GM21390 (cell line): ENCODE measurements at regions not wholly inside any gene's neighbourhood (a gene's known extent, or its start where the extent isn't known, plus 50 kb on each side); places are given as distances from the start of the nearest gene placed in this dataset.
"Not testable (repeated sequence)": the region's sequence is repeated elsewhere in the genome, so short reads cannot be mapped to it uniquely, and the experiment has no call there.

Source experiments
- ATAC-seq: cut with Tn5 transposase; IDR thresholded peaks from one replicate; pipeline ENCODE4 v1.9.1; 2021; ENCODE audit not compliant: unreplicated experiment

DNA sequence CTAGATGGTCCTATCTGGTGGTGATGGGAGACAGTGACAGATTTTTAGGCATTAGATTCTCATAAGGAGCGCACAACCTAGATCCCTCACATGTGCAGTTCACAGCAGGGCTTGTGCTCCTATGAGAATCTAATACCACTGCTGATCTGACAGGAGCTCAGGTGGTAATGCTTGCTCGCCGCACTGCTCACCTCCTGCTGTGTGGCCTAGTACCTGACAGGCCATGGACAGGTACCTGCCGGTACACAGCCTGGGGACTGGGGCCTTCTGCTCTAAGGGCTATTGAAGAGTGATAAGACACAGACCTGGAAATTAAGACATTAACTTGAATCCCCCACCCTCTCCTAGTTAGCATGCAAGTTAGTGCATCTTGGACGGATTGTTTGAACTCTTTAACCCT is 64.4 kb downstream of the KLRB1 start:
- ATAC-seq: not testable (repeated sequence)

DNA sequence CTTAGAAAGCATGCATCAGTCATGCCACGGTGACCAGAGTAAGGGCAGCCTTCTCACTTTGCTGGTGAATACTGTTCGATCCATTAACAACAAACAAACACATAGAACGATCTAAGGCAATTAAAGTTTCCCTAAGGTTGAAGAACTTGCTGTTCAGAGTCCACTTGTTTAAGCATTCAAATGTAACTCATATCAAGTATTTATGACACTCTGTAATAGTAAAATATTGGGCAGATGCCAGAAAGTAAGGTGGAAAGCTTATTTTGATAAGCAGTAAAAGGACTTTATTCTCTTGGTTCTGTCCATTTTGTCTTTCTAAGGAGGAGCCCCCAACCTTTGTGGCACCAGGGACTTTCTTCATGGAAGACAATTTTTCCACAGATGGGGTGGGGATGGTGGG is 64.9 kb downstream of the KLRB1 start:
- ATAC-seq: not testable (repeated sequence)

DNA sequence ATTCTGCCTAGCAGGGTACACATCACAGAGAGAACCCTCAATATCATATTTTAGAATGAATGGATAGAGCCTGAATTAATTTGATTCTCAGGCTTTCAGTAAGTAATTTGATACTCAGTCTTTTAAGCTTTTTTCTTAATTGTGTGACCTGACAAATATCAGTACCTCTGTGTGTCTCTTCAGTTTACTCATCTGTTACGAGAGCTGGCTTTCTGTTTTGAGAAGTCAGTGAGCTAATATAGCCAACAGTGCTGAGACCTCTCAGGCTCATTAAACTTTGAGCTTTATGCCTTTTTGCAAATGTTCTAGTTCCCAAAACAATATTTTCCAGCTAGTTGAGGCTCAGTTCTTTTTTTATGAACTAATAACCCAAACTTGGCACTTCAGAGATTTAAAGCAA is 91.8 kb downstream of the KLRB1 start:
- ATAC-seq: not testable (repeated sequence)

DNA sequence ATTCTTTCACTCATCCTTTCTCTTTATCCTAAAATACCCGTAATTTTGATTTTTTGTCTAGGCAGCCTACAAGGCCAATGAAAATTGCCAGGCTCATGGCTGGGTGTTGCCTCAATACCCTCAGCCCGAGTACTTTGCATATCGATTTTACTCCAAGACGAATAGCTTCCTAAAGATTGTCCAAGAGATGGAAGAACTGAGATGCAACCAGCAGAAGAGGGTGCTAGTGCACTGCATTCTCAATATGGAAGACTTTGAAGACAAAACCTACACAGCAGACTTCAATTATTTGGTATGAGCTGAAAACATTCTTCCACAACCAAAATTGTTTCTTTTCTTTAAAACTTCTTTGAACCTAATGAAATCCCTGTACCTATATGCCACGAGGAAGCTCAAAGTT is 95.0 kb downstream of the KLRB1 start:
- ATAC-seq: not testable (repeated sequence)

DNA sequence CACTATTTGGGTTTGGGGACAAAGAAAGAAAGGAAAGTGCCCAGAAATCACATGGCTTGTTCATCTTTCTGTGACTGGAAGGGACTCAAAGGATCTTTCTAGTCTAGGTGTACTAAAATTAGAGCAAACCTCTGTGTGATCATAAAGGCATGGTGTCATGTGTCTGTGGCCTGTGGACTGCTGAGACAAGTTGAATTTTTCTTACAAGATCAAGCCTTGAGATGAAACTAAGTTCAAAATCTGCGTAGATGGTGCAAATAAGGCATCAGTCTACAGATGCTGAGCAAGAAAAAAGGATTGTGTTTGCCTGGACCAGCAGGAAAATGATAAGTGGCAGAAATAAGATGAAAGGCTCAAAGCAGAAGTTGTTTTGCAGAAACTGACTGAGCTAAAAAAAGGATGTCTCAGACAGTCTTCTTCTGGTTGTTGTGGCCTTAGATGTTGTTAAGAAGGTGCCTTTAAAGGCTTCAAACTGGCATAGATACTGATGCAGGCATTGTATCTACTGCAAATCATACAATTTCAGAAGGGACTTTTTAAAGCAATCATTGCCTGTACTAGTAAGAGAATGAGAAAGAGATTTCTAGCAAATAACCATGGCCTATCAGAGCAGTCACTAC is 97.2 kb downstream of the KLRB1 start:
- ATAC-seq: not testable (repeated sequence)

DNA sequence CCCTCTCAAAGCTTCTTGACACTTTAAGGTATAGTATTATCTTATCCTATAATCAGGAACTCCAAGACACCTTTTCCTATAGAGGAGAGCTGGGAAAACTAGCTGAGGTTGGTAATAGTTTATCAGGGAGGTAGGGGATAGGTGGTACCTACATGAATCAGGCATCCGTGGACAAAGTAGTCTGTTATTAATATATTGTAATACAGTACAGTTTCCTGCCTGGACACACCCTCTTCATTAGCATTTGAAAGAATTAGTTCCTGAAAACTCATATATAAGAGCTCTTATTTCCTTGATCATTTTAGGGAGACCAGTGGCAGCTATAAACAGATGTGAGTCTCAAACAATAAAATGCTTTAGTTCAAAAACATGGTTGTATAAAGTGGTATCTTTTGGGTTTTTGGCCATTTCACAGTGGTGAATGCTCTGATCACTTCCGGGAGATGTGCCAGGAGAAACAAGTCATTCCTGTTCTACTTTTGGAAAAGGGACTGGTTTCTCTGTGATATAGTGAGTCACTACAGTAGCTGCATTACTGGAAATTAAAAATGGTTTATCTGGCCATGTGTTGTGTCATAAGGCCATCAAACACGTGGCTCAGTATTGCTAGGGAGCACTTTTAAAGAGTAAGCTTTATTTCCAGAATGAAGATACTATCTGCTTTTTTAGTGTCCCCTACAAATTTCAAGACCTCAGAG is 98.1 kb downstream of the KLRB1 start:
- no peak for ATAC-seq

DNA sequence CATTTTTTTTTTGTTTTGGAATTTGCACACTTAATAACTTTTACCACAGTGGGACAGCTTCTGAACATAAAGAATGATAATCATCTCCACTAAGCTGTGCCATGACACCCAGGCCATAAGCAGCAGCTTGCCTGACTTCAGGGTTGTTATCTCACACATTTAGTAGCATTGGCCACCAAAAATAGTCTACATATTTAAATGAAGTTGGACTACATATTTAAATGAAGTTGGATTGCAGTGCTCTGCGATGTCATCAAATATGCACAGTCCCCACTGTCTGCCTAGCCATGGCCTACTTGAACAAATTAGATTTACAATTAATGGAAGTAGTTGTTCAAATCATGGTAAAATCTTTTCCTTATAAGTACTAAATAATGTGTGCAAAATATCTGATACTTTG is 101.0 kb downstream of the KLRB1 start:
- no peak for ATAC-seq

DNA sequence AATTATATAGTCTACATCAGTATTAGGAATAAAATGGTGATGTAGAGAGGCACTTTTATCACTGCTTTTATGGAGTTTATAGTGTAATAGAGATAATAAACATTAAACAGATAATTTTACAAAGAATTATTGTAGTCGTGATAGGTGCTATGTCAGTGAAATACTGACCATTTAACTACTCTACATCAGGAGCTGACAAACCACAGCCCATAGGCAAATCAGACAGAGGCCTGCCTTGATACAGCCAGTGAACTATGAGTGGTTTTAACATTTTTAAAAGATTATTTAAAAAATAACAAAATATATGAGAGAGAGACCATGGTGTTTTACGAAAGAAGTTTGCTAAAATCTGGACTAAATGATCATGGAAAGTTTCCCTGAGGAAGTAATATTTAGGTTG is 104.3 kb downstream of the KLRB1 start:
- not testable (repeated sequence) for ATAC-seq

DNA sequence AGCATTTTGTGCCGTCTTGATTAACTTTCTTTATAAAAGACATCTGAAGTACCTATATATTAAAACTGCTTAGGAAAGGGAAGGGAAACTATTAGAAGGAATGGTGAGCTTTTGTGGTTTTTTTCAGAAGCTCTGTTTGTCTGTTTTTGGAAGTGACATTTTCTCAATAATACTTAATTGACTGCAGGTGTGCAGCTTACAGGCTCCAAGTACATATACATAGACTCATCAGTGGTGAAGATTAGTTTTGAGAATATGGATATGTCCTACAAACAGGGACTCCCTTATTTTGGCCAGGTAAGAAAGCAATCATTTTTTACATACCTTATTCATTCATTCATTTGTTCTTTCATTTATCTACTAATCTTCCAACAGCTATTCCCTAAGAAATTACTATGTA is 104.9 kb downstream of the KLRB1 start:
- not testable (repeated sequence) for ATAC-seq

DNA sequence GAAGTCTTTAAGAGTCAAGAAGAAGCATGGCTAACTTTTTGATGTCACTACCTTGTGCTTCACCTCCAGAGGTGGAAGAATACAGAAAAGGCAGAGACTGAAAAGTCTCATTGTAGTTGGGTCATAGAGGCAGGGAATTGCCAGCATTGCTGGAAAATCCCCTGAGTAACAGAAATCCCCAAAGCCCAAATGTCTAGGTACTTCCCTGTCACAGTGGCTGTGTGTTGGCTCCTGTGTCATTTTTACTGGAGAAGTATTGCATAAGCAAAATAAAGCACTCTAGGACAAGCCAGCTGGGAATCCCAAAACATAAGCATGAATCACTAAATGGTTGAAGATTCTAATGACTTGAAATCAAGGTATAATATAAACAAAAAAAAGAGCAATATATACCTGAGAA is 114.4 kb downstream of the KLRB1 start:
- ATAC-seq: not testable (repeated sequence)

DNA sequence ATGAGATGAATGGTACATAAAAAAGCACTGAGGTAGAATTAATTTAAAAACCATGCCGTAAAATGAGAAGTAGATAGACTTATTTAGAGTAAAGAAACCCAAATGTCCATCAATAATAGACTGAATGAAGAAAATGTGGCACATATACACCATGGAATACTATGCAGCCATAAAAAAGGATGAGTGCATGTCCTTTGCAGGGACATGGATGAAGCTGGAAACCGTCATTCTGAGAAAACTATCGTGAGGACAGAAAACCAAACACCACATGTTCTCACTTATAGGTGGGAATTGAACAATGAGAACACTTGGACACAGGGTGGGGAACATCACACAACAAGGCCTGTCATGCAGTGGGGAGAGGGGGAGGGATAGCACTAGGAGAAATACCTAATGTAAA is 126.4 kb downstream of the KLRB1 start:
- not testable (repeated sequence) for ATAC-seq

DNA sequence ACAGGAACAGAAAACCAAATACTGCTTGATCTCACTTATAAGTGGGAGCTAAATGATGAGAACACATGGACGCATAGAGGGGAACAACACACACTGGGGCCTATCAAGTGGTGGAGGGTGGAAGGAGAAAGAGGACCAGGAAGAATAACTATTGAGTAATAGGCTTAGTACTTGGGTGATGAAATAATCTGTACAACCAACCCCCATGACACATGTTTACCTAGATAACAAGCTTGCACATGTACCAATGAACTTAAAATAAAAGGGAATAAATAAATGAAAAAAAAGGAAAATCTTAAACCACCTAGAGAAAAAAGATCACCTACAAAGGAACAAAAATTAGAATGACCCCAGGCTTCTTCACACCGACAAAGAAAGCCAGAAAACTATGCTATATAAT is 133.5 kb downstream of the KLRB1 start:
- ATAC-seq: not testable (repeated sequence)

DNA sequence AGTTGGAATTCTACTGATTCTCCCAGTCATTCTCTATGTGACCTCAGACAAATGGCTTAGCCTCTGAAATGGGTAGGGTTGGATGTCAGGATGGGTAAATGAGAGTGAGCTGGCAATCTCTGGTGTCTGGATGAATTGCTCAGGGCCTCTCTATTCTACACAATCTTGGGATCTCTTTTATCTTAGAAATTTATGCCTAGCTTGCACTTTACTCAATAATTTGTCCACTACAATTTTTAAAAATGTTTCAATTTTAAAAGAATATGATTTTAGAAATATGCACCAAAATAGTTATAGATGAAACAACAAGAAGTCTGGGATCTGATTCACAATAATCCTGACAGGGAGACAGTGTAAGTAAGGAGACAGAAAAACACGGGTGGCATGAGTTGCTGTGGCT is 134.1 kb downstream of the KLRB1 start:
- not testable (repeated sequence) for ATAC-seq

DNA sequence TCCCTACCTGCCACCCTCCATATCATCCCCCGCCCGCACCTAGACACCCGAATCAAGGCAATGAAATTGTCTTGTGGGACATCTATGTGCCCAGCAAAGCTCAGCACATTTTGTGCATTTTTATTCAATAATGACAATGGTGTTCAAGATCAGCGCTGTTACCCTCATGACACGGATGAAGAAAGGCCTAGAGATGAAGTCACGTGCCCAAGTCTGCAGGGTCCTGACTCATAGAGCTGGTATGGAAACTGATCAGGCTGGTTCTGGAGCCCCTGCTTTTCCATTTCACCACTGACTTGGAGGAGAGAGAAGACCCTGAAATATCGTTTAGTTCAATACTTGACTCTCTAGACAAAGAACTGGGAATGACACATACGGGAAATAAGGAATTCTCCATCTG is 136.2 kb downstream of the KLRB1 start:
- not testable (repeated sequence) for ATAC-seq

DNA sequence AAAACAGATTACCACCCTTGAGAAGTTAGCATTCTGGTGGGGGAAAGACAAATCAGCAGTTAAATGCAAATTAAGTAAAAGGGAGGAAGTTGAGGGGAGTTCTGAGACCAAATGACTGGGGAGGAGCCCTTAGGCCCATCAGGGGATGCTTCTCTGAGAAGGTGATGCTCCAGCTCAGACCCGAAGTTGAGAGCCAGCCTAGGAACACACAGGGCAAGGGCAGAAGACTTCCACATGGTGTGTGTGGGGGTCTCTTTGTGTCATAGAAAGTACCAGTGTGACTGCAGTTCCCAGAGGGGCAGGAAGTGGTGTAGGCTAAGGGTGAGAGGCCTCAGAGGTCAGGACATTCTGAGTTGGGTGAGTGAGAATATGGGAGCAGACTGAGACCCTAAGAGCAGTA is 137.3 kb downstream of the KLRB1 start:
- not testable (repeated sequence) for ATAC-seq

DNA sequence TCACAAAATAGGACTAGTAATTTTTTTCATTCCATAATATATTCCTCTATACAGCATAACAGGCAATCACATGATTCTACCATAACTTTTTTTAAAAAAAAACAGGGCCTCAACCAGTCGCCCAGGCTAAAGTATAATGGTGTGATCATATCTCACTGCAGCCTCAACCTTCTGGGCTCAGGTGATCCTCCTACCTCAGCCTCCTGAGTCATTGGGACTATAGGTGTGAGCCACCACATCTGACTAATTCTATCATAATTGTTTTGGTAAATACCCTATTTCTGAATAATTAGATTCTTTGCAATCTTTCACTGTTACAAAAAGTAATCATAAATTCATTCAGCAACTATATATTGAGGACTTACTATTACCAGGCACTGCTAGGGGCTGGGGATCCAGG is 137.8 kb downstream of the KLRB1 start:
- ATAC-seq: not testable (repeated sequence)

DNA sequence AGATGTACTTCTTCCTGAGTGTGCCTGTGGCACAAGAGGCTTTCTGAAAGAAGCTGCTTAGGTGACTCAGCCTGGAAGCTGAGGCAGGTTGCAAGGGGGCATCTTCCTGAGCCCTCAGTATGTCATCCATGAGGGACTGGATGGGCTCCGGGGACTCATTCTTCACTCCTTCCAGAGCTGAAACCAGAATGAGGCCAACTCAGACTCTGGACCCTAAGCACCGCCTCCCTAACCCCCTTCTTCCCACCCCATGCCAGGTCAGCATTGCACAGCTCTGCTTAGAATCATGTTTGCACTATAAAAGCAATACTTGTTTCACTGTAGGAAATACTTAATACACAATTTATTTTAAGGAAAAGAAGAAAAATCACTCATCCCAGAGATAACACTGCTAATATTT is 138.3 kb downstream of the KLRB1 start:
- not testable (repeated sequence) for ATAC-seq

DNA sequence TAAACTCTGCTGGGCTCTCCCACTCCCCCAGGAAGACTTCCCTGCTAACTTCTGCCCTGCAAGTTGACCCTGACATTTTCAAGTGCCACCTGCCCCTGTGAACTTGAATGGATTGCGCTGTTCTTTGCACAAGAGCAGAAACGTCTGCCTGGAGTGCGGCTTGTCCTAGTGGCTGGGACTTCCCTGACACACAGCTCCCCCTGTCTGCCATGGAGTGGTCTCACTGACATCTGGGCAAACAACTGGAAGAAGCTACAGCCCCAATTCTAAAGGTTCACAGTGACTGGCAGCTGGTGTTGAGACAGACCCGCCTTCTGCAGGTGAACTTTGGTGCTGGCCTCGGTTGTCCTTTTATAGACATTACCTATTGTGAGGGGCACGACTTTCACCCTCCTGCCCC is 138.7 kb downstream of the KLRB1 start:
- ATAC-seq: not testable (repeated sequence)

DNA sequence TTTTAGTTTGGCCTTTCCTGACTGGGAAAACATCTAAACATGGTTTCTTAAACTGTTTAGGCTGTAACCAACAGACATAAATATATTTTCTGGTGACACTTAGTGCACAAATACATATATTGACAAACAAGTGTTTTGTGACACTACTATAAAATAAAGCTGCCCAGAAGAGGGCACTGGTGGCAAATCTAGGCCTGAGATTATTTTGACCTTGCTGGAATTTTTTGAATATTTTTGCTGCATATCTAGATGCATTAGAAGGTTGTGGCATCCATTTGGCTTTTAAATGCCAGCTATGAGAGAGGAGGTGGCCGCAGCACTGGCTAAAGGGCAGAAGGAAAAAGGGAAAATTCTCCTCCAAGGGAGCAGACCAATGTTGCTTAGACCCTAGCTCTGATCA is 139.6 kb downstream of the KLRB1 start:
- not testable (repeated sequence) for ATAC-seq

DNA sequence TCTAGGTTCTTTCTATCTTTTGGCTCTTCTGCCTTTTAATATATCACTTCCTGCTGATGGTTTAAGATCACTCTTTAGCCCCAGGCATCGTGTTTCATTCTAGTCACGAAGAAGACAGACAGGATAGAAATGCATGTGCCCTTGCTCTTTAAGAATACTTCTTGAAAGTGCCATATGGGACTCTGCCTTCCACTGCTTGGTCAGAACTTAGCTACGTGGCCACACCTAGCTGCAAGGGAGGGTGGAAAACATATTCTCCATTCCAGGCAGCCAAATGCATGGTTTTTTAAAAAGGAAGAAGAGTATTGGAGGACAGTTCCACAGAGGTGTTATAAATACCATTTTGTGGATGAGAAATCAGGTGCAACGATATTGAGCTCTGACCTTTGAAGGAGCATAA is 143.3 kb downstream of the KLRB1 start:
- ATAC-seq: no peak

DNA sequence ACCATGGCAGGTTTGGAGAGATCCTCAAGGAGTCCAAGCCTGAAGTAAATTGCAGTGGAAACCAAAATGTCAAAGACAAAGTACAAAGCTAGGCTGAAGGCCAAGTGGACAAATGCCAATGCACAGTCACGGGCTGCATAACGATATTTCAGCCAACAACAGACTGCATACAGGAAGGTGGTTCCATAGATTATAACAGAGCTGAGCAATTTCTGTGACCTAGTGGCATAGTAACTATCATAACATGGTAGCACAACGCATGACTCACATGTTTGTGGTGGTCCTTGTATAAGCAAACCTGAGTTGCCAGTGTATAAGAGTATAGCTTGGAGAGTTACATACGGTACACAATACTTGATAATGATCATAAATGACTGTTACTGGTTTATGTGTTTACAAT is 152.2 kb downstream of the KLRB1 start:
- not testable (repeated sequence) for ATAC-seq

DNA sequence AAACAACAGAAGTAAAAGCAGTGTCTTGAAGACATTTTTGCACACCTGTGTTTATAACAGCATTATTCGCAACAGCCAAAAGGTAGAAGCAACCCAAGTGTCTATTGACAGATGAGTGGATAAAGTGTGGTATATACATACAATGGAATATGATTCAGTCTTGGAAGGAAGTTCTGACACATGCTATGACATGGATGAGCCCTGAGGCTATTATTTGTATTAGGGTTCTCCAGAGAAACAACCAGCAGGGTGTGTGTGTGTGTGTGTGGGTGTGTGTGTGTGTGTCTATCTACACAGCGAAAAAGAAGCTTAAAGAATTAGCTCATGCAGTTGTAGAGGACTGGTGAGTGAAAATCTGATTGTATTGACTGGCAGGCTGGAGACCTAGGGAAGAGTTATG is 153.7 kb downstream of the KLRB1 start:
- not testable (repeated sequence) for ATAC-seq

DNA sequence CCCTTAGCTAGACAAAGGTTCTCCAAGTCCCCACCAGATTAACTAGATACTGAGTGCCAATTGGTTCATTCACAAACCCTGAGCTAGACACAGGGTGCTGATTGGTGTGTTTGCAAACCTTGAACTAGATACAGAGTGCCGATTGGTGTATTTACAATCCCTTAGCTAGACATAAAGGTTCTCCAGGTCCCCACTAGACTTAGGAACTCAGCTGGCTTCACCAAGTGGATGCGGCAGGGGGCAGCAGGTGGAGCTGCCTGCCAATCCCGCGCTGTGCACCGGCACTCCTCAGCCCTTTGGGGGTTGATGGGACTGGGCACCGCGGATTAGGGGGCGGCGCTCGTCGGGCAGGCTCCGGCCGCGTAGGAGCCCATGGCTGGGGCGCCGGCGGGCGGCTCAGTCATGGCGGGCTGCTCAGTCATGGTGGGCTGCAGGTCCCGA is 157.6 kb downstream of the KLRB1 start:
- ATAC-seq: not testable (repeated sequence)
